ENCODE measurements at regions not wholly inside any gene's neighbourhood (a gene's known extent, or its start where the extent isn't known, plus 50 kb on each side); places are given as distances from the start of the nearest gene placed in this dataset.
"Not testable (repeated sequence)": the region's sequence is repeated elsewhere in the genome, so short reads cannot be mapped to it uniquely, and the experiment has no call there.

- no peak for DNase-seq (ENCODE audit: low spot score)
These were observed 1426.9 kb upstream of the ACVR2A start for GRCh38 chr2:146417942-146418341.

GRCh38 chr2:146415291-146415690 lies 1429.5 kb upstream of the ACVR2A start:
- DNase-seq (ENCODE audit: low spot score), result no peak

- no peak for DNase-seq (ENCODE audit: low spot score)
These were observed 1430.4 kb upstream of the ACVR2A start for GRCh38 chr2:146414456-146414855.

GRCh38 chr2:146413086-146413610 lies 1431.7 kb upstream of the ACVR2A start:
- no peak for DNase-seq (ENCODE audit: low spot score)

GRCh38 chr2:146412625-146413024 lies 1432.2 kb upstream of the ACVR2A start:
- no peak for DNase-seq (ENCODE audit: low spot score)

GRCh38 chr2:146405402-146406309 lies 1439.2 kb upstream of the ACVR2A start:
- DNase-seq (ENCODE audit: low spot score), result not testable (repeated sequence)

GRCh38 chr2:146403546-146404160 lies 1441.2 kb upstream of the ACVR2A start:
- DNase-seq (ENCODE audit: low spot score), result not testable (repeated sequence)

GRCh38 chr2:146392631-146393030 lies 1452.2 kb upstream of the ACVR2A start:
- DNase-seq (ENCODE audit: low spot score), result no peak

GRCh38 chr2:146392186-146392585 lies 1452.6 kb upstream of the ACVR2A start:
- no peak for DNase-seq (ENCODE audit: low spot score)

GRCh38 chr2:146388757-146389156 lies 1456.1 kb upstream of the ACVR2A start:
- no peak for DNase-seq (ENCODE audit: low spot score)

GRCh38 chr2:146386096-146386495 lies 1458.7 kb upstream of the ACVR2A start:
- no peak for DNase-seq (ENCODE audit: low spot score)

- no peak for DNase-seq (ENCODE audit: low spot score)
These were observed 1459.8 kb upstream of the ACVR2A start for GRCh38 chr2:146385031-146385430.

GRCh38 chr2:146376511-146377064 lies 1468.2 kb upstream of the ACVR2A start:
- no peak for DNase-seq (ENCODE audit: low spot score)

GRCh38 chr2:146374505-146374904 lies 1470.3 kb upstream of the ACVR2A start:
- DNase-seq (ENCODE audit: low spot score), result no peak

GRCh38 chr2:146371364-146371763 lies 1473.5 kb upstream of the ACVR2A start:
- DNase-seq (ENCODE audit: low spot score), result not testable (repeated sequence)

- DNase-seq (ENCODE audit: low spot score), result no peak
These were observed 1474.0 kb upstream of the ACVR2A start for GRCh38 chr2:146370826-146371225.

GRCh38 chr2:146366276-146366675 lies 1478.6 kb upstream of the ACVR2A start:
- DNase-seq (ENCODE audit: low spot score), result no peak

GRCh38 chr2:146365041-146365440 lies 1479.8 kb upstream of the ACVR2A start:
- no peak for DNase-seq (ENCODE audit: low spot score)

- DNase-seq (ENCODE audit: low spot score), result no peak
These were observed 1481.1 kb upstream of the ACVR2A start for GRCh38 chr2:146363731-146364130.

GRCh38 chr2:146351689-146352088 lies 1493.1 kb upstream of the ACVR2A start:
- DNase-seq (ENCODE audit: low spot score), result no peak

- no peak for DNase-seq (ENCODE audit: low spot score)
These were observed 1495.5 kb upstream of the ACVR2A start for GRCh38 chr2:146349334-146349733.

- no peak for DNase-seq (ENCODE audit: low spot score)
These were observed 1519.9 kb upstream of the ACVR2A start for GRCh38 chr2:146324951-146325350.

All from SK-N-DZ (cell line).